ENCODE measurements at regions not wholly inside any gene's neighbourhood (a gene's known extent, or its start where the extent isn't known, plus 50 kb on each side); places are given as distances from the start of the nearest gene placed in this dataset.

DNA sequence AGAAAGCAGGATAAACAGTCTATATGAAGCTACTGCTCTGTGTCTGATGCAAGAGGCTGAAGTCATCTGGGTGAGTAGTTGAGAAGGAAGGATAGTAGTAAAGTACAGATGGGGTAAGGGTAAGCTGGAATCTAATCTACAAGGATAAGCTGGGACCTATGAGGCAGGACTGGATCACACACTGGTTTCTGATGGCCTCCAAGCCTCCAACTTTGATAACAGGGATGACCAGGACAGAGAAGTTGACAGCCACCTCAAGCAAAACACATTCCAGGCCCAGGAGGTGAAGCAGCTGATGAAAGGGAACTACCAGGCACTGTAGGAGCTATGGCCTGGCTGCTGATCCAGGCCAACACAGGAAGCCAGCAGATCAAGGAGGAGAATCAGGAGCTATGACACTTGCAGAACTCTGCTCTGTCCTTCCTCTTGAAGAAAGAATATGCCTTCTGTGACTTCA lies 278.1 kb upstream of the TMEM229A start:
- no peak overlapping the region for H2BK120ac ChIP-seq (ENCODE audit: low read depth, low read length, poor library complexity, severe bottlenecking)
- H3K4me1 ChIP-seq (ENCODE audit: insufficient read depth, low read length) = no peaks in the 10 kb centered on the region
- H3K79me2 ChIP-seq (ENCODE audit: insufficient read depth, low read length) = no peaks in the 10 kb centered on the region
- no peak overlapping the region for H3K56ac ChIP-seq (ENCODE audit: insufficient read length, low read depth, low read length)
- no peak overlapping the region for H3K14ac ChIP-seq (ENCODE audit: insufficient read depth, low read length)
- H2AFZ ChIP-seq (ENCODE audit: low read length) = no peak overlapping the region
- Mint-ChIP-seq H3K36me3 (ENCODE audit: insufficient read depth in 1 of 3, low read depth in 3 of 3) (no peaks in the 10 kb centered on the region), H3K27ac (peak overlapping the region in 1 of 3 experiments; percentile 25; a peak in 1 of 7 replicates), H3K9me3 (no peaks in the 10 kb centered on the region), H3K4me1 (no peaks in the 10 kb centered on the region), H3K4me3 (no peak overlapping the region), H3K27me3 (ENCODE audit: low read depth) (no peaks in the 10 kb centered on the region)
- H3K27ac ChIP-seq (ENCODE audit: insufficient read length, low read depth, low read length) = no peak overlapping the region
- no peak overlapping the region for H3K4ac ChIP-seq (ENCODE audit: low read depth, low read length)
- H4K91ac ChIP-seq (ENCODE audit: insufficient read length, low read depth, low read length) = no peak overlapping the region
- H4K8ac ChIP-seq (replicated peaks; ENCODE audit: insufficient read length, low read depth, low read length) = no peak overlapping the region
- H2BK12ac ChIP-seq (ENCODE audit: insufficient read length, low read depth, low read length) = no peak overlapping the region
- DNase-seq = no peak
- no peak overlapping the region for H2BK15ac ChIP-seq (ENCODE audit: low read depth, low read length)
- no peaks in the 10 kb centered on the region for H3K27me3 ChIP-seq (ENCODE audit: insufficient read depth, low read length)
- H3K9ac ChIP-seq (ENCODE audit: extremely low read depth, insufficient read length, low read length) = no peak overlapping the region
- TF ChIP-seq, protein P1, sequence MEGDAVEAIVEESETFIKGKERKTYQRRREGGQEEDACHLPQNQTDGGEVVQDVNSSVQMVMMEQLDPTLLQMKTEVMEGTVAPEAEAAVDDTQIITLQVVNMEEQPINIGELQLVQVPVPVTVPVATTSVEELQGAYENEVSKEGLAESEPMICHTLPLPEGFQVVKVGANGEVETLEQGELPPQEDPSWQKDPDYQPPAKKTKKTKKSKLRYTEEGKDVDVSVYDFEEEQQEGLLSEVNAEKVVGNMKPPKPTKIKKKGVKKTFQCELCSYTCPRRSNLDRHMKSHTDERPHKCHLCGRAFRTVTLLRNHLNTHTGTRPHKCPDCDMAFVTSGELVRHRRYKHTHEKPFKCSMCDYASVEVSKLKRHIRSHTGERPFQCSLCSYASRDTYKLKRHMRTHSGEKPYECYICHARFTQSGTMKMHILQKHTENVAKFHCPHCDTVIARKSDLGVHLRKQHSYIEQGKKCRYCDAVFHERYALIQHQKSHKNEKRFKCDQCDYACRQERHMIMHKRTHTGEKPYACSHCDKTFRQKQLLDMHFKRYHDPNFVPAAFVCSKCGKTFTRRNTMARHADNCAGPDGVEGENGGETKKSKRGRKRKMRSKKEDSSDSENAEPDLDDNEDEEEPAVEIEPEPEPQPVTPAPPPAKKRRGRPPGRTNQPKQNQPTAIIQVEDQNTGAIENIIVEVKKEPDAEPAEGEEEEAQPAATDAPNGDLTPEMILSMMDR (conservative IDR thresholded peaks at IDR 0.05) = no peak
- H4K5ac ChIP-seq (ENCODE audit: insufficient read length, low read depth, low read length) = no peak overlapping the region
- H3K18ac ChIP-seq (ENCODE audit: insufficient read length, low read depth, low read length) = no peak overlapping the region
- no peak overlapping the region for H2BK5ac ChIP-seq (ENCODE audit: insufficient read length, low read length)
- no peaks in the 10 kb centered on the region for H4K20me1 ChIP-seq (ENCODE audit: control insufficient read depth, insufficient read depth, insufficient read length)
- H3K9me3 ChIP-seq (ENCODE audit: control insufficient read depth, low read depth, low read length) = no peaks in the 10 kb centered on the region
- no peak overlapping the region for H2BK20ac ChIP-seq (ENCODE audit: low read depth, low read length, poor library complexity, severe bottlenecking)
- H3K4me2 ChIP-seq (ENCODE audit: insufficient read depth, insufficient read length, low read length) = no peak overlapping the region
- no peaks in the 10 kb centered on the region for H3K79me1 ChIP-seq (ENCODE audit: insufficient read depth, low read depth, low read length, poor library complexity, severe bottlenecking)
- no peaks in the 10 kb centered on the region for H3K23me2 ChIP-seq (ENCODE audit: insufficient read length, low read depth, low read length, poor library complexity, severe bottlenecking)
- no peak overlapping the region for H2AK5ac ChIP-seq (ENCODE audit: insufficient read length, low read length)
- H3K23ac ChIP-seq (ENCODE audit: insufficient read length, low read depth, low read length) = no peak overlapping the region
- H3T11ph ChIP-seq (ENCODE audit: low read length) = no peak overlapping the region

All from H9 (cell line).